ENCODE measurements at regions not wholly inside any gene's neighbourhood (a gene's known extent, or its start where the extent isn't known, plus 50 kb on each side); places are given as distances from the start of the nearest gene placed in this dataset.

- no peak for TF ChIP-seq ZBTB33 (IDR thresholded peaks at IDR 0.05; ENCODE audit: extremely low read depth, insufficient replicate concordance, low read length)
- TF ChIP-seq ZNF274 (IDR thresholded peaks at IDR 0.05; ENCODE audit: low read depth, low read length), result no peak
- TF ChIP-seq ATF3 (IDR thresholded peaks at IDR 0.05), result no peak
- TF ChIP-seq ELF1 (IDR thresholded peaks at IDR 0.05; ENCODE audit: borderline replicate concordance, low read depth), result no peak
- TF ChIP-seq CEBPB (IDR thresholded peaks at IDR 0.05; ENCODE audit: low read depth), result no peak
- no peak for TF ChIP-seq CBX3 (IDR thresholded peaks at IDR 0.05; ENCODE audit: low read depth)
- TF ChIP-seq EGR1 (IDR thresholded peaks at IDR 0.05; ENCODE audit: low read depth), result no peak
- TF ChIP-seq POLR2AphosphoS5 (IDR thresholded peaks at IDR 0.05; ENCODE audit: low read depth, low read length), result no peak
- no peak for TF ChIP-seq MAX (IDR thresholded peaks at IDR 0.05)
- TF ChIP-seq CTCF (IDR thresholded peaks at IDR 0.05 in 2 of 3, conservative IDR thresholded peaks at IDR 0.05 in 1 of 3; ENCODE audit: borderline replicate concordance in 1 of 3, insufficient read depth in 1 of 3, low read depth in 2 of 3, low read length in 2 of 3), result no peak
- TF ChIP-seq REST (IDR thresholded peaks at IDR 0.05; ENCODE audit: low read depth), result no peak
- no peak for TF ChIP-seq EZH2phosphoT487 (IDR thresholded peaks at IDR 0.05; ENCODE audit: borderline replicate concordance)
- TF ChIP-seq YY1 (IDR thresholded peaks at IDR 0.05; ENCODE audit: extremely low read depth, insufficient replicate concordance, low read depth, low read length), result no peak
- DNase-seq (ENCODE audit: low read depth, low spot score) (no peak), ATAC-seq (no peak)
- no peaks in the 10 kb centered on the region for H3K9me3 ChIP-seq (ENCODE audit: control insufficient read depth in 1 of 2, insufficient read depth in 1 of 2, low read depth in 1 of 2, low read length in 2 of 2)
- RAD21 ChIA-PET (ENCODE audit: low non-redundant PET in 1 of 2, low total read pairs in 2 of 2, uncharacterized antibody in 2 of 2, unreplicated experiment in 2 of 2), result no interaction called here
- no peaks in the 10 kb centered on the region for H4K20me1 ChIP-seq (ENCODE audit: insufficient read depth)
- no peaks in the 10 kb centered on the region for H3K27me3 ChIP-seq (ENCODE audit: insufficient read depth, low read length)
- H3K79me2 ChIP-seq (ENCODE audit: insufficient read depth, low read length), result no peaks in the 10 kb centered on the region
- BruUV-seq (replicated peaks), result no TSS peak
- H3K36me3 ChIP-seq (ENCODE audit: control insufficient read depth in 1 of 2, insufficient read depth in 2 of 2, low read length in 2 of 2), result no peaks in the 10 kb centered on the region
- H3K27ac ChIP-seq (ENCODE audit: low read depth, low read length), result no peak overlapping the region
- no peak overlapping the region for H3K4me2 ChIP-seq (ENCODE audit: low read length)
- H3K9me2 ChIP-seq (ENCODE audit: insufficient read depth), result no peaks in the 10 kb centered on the region
- CTCF ChIA-PET, result no interaction called here
- H3K4me1 ChIP-seq (ENCODE audit: control insufficient read depth in 1 of 2, insufficient read depth in 2 of 2, low read length in 2 of 2), result no peaks in the 10 kb centered on the region
- intact Hi-C loops (cut with micrococcal nuclease), result no loop called here
- H2AFZ ChIP-seq (ENCODE audit: low read depth, low read length, poor library complexity, severe bottlenecking), result no peak overlapping the region
- H3K9ac ChIP-seq (ENCODE audit: low read length), result no peak overlapping the region
- POLR2A ChIA-PET, result no interaction called here
- no peak overlapping the region for H3K4me3 ChIP-seq (replicated peaks in 1 of 2; ENCODE audit: low read depth in 1 of 2, low read length in 2 of 2)
Observed at GRCh38 chr13:22092791-22093560, 422.1 kb downstream of the FGF9 start.

Data from HCT116 (cell line).